ENCODE measurements at regions not wholly inside any gene's neighbourhood (a gene's known extent, or its start where the extent isn't known, plus 50 kb on each side); places are given as distances from the start of the nearest gene placed in this dataset.

GRCh38 chr16:86395477-86395876 lies 114.8 kb upstream of the FOXF1 start:
- ChIA-PET POLR2A (no interaction called here), CTCF (interaction anchor here (1.1 kb wide), 1 partner anchor 11 kb away, joined by 3 read pairs; no protein-coding TSS in a partner anchor)
- no peak for DNase-seq (ENCODE audit: extremely low spot score)
- TF ChIP-seq CTCF (IDR thresholded peaks at IDR 0.05; ENCODE audit: control extremely low read depth, extremely low read depth, low read depth, missing control alignments) = no peak

- CTCF ChIA-PET = interaction anchor here (1.1 kb wide), 1 partner anchor 10 kb away, joined by 3 read pairs; no protein-coding TSS in a partner anchor
- no peak for TF ChIP-seq CTCF (IDR thresholded peaks at IDR 0.05; ENCODE audit: control extremely low read depth, extremely low read depth, low read depth, missing control alignments)
- DNase-seq (ENCODE audit: extremely low spot score) = no peak
- POLR2A ChIA-PET = no interaction called here
Measured at GRCh38 chr16:86396422-86396821, 113.9 kb upstream of the FOXF1 start.

GRCh38 chr16:86396901-86397311 lies 113.4 kb upstream of the FOXF1 start:
- no peak for DNase-seq (ENCODE audit: extremely low spot score)
- ChIA-PET CTCF (no interaction called here), POLR2A (no interaction called here)
- no peak for TF ChIP-seq CTCF (IDR thresholded peaks at IDR 0.05; ENCODE audit: control extremely low read depth, extremely low read depth, low read depth, missing control alignments)

GRCh38 chr16:86398201-86398600 lies 112.1 kb upstream of the FOXF1 start:
- no peak for DNase-seq (ENCODE audit: extremely low spot score)
- POLR2A ChIA-PET = no interaction called here
- no peak for TF ChIP-seq CTCF (IDR thresholded peaks at IDR 0.05; ENCODE audit: control extremely low read depth, extremely low read depth, low read depth, missing control alignments)
- CTCF ChIA-PET = no interaction called here

- ChIA-PET CTCF (interaction anchor here (1.5 kb wide), 1 partner anchor 15 kb away, joined by 4 read pairs; no protein-coding TSS in a partner anchor), POLR2A (no interaction called here)
- DNase-seq (ENCODE audit: extremely low spot score) = no peak
Measured at GRCh38 chr16:86398622-86399021, 111.7 kb upstream of the FOXF1 start.

GRCh38 chr16:86401126-86401525 lies 109.2 kb upstream of the FOXF1 start:
- TF ChIP-seq CTCF (IDR thresholded peaks at IDR 0.05; ENCODE audit: control extremely low read depth, extremely low read depth, low read depth, missing control alignments) = no peak
- CTCF ChIA-PET = no interaction called here
- no peak for DNase-seq (ENCODE audit: extremely low spot score)
- POLR2A ChIA-PET = no interaction called here

More at GRCh38 chr16:86398622-86399021, 111.7 kb upstream of the FOXF1 start:
- TF ChIP-seq CTCF (IDR thresholded peaks at IDR 0.05; ENCODE audit: control extremely low read depth, extremely low read depth, low read depth, missing control alignments) = no peak

GRCh38 chr16:86403085-86403484 lies 107.2 kb upstream of the FOXF1 start:
- POLR2A ChIA-PET = no interaction called here
- TF ChIP-seq CTCF (IDR thresholded peaks at IDR 0.05; ENCODE audit: control extremely low read depth, extremely low read depth, low read depth, missing control alignments) = no peak
- DNase-seq (ENCODE audit: extremely low spot score) = no peak
- CTCF ChIA-PET = no interaction called here
